ENCODE measurements at regions not wholly inside any gene's neighbourhood (a gene's known extent, or its start where the extent isn't known, plus 50 kb on each side); places are given as distances from the start of the nearest gene placed in this dataset.
"Not testable (repeated sequence)": the region's sequence is repeated elsewhere in the genome, so short reads cannot be mapped to it uniquely, and the experiment has no call there.

DNA sequence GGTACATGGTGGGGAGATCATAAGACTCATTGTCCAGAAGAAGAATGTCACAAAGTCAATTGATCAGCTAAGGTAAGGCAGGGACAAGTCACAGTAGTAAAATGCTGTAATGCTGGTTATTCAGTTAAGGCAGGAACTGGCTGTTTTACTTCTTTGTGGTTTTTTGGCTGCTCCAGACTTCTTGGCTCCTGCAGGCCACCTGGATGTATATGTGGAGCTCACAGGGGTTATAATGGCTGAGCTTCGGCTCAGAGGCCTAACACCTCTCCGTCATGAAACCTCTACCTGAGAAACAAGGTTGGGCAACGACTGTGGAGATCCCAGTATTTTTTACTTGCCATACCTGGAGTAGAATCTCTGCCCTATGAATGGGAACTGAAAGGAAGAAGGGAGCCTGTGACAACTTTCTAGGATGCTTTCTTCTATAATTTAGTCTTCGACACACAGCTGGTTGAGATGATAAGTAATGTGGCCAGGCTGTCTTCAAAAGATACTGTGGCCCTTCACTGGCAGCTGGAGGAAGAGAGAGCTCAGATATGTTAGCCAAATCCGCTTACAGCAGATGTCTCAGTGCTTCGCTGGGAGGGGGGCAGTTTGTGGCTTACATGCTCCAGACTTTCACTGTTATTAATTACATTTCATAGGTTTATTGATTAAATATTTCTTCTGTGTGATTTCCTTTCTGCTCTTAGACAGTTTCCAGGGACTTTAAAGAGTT, 887.8 kb downstream of the IGSF11 start:
- no peak for DNase-seq

DNA sequence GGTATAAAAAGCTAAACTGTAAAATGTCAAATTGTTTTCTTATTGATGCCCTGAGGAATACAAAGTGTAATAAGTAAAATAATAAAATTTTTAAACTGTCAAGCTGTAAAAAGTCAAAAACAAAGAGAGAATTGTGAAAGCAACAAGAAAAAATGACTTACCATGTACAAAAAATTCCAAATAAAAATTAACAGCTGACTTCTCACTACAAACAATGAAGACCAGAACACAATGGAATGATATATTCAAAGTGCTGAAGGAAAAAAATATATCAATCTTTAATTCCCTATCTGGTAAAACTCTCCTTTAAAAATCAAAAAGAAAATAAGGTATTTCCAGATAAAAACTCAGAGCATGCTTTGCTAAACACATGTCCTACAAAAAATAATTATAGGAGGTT, 883.5 kb downstream of the IGSF11 start:
- DNase-seq: no peak

DNA sequence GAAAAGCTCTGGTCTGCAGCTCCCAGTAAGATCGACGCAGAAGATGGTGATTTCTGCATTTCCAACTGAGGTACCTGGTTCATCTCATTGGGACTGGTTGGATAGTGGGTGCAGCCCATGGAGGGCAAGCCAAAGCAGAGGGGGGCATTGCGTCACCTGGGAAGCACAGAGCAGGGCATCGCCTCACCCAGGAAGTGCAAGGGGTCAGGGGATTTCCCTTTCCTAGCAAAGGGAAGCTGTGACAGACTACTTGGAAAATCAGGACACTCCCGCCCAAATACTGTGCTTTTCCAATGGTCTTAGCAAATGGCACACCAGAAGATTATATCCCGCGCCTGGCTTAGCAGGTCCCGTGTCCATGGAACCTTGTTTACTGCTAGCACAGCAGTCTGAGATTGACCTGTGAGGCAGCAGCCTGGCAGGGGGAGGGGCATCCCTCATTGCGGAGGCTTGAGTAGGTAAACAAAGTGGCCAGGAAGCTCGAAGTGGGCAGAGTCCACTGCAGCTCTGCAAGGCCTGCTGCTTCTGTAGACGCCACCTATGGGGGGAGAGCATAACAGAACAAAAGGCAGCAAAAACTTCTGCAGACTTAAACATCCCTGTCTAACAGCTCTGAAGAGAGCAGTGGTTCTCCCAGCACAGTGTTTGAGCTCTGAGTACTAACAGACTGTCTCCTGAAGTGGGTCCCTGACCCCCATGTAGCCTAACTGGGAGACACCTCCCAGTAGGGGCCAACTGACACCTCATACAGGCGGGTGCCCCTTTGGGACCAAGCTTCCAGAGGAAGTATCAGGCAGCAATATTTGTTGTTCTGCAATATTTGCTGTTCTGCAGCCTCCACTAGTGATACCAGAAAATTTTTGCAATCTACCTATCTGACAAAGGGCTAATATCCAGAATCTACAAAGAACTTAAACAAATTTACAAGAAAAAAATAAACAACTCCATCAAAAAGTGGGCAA, 871.7 kb downstream of the IGSF11 start:
- not testable (repeated sequence) for DNase-seq

GRCh38 chr3:118165413-118165812, 869.2 kb downstream of the IGSF11 start:
- DNase-seq: no peak

GRCh38 chr3:118167571-118167970, 867.1 kb downstream of the IGSF11 start:
- DNase-seq: no peak

- DNase-seq: no peak
Observed at GRCh38 chr3:118168175-118168574, 866.5 kb downstream of the IGSF11 start.

DNA sequence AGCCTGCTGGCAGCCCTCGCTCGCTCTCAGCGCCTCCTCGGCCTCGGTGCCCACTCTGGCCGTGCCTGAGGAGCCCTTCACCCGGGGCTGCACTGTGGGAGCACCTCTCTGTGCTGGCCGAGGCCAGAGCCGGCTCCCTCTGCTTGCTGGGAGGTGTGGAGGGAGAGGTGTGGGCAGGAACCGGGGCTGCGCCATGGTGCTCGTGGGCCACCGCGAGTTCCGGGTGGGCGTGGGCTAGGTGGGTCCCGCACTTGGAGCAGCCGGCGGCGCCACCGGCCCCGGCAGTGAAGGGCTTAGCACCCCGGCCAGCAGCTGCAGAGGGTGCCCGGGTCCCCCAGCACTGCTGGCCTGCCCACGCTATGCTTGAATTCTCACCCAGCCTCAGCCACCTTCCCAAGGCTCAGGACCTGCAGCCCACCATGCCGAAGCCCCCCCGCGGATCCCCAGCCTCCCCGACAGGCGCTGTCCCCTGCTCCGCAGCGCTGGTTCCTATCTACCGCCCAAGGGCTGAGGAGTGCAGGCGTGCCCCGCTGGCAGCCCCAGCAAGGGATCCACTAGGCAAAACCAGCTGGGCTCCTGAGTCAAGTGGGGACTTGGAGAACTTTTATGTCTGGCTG, 863.3 kb downstream of the IGSF11 start:
- no peak for DNase-seq

GRCh38 chr3:118180853-118181252, 853.8 kb downstream of the IGSF11 start:
- DNase-seq: no peak

DNA sequence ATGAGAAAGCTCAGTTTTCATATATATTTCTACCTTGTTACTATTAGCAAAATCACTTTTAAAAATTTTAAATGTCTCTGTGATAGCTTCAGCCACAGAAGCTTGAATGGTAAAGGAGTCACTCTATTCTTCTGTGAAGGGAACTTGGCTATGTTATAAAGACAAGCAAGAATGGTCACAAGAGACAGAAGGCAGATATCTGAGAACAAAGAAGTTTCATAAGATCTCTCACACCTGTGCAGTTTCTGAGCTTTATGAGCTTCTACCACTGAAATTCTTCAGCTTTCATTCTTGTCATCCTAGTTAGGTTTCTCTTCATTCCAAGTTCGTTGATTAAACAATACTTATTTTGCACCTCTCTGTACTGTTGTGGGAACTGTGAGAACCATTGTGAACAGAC, 853.4 kb downstream of the IGSF11 start:
- DNase-seq: no peak

DNA sequence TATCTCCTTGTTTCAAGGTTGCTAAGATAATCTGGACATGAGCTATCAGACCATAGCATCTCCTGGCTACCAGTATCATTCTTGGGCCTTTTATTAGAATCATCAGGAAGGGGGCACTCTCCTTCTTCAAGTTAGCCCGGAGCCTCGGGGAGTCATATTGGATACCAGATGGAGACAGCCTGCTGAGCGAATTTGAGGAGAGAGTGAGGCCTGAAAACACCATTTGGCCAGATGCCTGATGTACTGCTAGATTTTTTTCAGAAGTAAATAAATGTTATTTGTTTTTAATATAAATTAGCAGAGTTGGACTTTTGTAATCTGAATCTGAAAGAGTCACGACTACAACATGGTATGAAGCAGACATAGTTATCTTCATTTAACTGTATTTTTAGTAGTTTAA, 848.6 kb downstream of the IGSF11 start:
- no peak for DNase-seq

GRCh38 chr3:118187221-118187620, 847.4 kb downstream of the IGSF11 start:
- DNase-seq: no peak

- no peak for DNase-seq
Observed at GRCh38 chr3:118196183-118196582, 838.5 kb downstream of the IGSF11 start.

DNA sequence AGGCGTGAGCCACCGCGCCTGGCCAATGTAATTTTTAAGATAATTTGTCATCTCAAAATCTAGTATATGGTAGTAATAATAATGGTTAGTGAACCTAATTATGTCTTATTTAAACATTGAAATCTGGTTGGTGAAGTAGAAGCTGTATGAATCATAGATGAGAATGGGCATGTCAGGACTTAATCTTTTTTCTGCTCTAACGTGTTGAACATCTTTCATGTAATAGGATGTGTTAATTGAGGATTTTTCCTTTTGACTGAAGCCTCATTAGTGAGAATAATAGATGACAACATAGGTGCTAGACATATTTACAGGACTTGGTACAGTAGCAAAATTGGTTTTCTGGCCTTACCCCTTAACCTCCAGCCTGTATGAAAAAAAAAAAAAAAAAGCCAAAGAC, 835.6 kb downstream of the IGSF11 start:
- DNase-seq: no peak

GRCh38 chr3:118204052-118204656, 830.5 kb downstream of the IGSF11 start:
- no peak for DNase-seq

GRCh38 chr3:118207271-118207670, 827.4 kb downstream of the IGSF11 start:
- DNase-seq: no peak

GRCh38 chr3:118208642-118209041, 826.0 kb downstream of the IGSF11 start:
- DNase-seq: no peak

- no peak for DNase-seq
Observed at GRCh38 chr3:118213892-118214291, 820.8 kb downstream of the IGSF11 start.

DNA sequence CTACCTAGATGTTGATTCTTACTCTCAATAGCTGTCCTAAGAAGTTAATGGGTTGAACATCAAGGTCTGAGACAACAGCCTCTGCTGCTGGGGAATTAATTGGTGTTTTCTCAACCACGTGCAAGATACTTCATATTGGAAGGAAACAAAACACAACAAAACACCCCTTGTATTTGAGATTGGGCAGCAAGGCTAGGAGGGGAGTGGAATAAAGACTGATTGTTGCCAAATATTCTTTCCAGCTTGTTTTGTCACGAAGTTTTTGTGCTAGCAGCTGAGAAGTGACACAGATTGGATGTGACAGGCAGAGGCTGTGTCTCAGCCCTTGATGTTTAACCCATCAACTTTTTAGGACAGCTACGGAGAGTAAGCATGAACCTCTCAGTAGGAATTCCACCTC, 808.4 kb downstream of the IGSF11 start:
- DNase-seq: no peak

DNA sequence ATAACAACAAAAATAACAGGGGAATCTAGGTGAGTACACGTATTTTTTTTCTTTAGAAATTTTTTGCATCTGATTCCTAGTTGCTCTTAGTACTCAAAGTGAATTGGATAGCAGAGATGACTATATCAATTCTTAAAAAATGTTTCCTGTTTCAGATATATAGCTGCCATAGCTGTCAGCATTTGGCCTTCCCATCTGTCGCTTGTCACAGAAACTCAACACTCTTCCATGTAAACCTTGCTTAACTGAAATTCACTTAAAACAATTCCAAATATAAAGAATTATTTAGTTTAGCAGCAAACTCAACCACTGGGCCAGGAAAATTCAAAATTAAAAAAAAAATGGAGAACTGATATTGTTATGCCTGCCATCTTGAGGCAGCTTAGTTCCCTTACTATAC, 807.5 kb downstream of the IGSF11 start:
- DNase-seq: no peak

DNA sequence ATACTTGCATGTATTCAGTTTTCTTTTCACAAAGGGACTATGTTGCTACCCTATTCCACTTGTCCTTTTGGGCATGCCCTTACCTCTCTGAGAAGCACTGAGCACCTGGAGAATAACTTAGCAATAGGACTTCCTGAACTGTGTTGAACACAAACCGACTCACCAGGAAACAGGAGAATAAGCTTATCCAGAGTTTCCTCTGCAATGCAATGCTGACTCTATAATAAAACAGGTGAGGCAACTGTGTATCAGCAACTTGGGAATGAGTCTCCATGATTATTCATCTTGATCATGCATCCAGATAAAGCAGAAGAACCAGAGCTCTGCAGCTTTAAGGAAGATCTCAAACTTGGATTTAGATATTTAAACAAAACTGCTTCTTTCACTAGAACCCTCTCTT, 806.5 kb downstream of the IGSF11 start:
- DNase-seq: no peak

DNA sequence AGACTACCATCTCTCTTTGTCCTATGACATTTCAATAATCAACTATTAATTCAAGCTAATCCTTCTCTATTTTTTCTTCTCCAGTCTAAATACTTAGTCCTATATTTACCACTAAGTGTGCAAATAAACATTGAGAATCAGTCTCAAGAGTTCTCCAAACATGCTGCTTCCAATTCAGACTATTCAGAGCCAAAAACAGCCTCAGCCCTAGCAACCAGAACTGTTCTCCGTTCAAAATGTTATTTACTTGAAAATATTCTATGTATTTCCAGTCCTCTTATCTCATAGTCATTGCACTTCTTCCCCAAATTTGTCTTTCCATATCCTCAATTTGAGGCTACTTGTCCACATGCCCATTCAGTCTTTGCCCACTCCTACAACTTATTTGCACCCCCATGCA, 805.5 kb downstream of the IGSF11 start:
- DNase-seq: no peak

GRCh38 chr3:118231578-118231977, 803.1 kb downstream of the IGSF11 start:
- DNase-seq: no peak

GRCh38 chr3:118239253-118239652, 795.4 kb downstream of the IGSF11 start:
- DNase-seq: no peak
